Right cardiac atrium (tissue), 5 donors: ENCODE measurements at regions not wholly inside any gene's neighbourhood (a gene's known extent, or its start where the extent isn't known, plus 50 kb on each side); places are given as distances from the start of the nearest gene placed in this dataset.

Experiments used
- ATAC-seq, 2 donors: fragments of 200-7000 bp; cut with Tn5 transposase; one replicate each; pipeline versions ENCODE4 v1.8.0 to v1.9.1; 2020; ENCODE audit warnings: moderate library complexity in 2 of 2, mild to moderate bottlenecking in 1 of 2
- DNase-seq, 3 donors: peaks; one replicate each; pipeline ENCODE4 v3.0.0-alpha.2; 2020
- H3K27ac ChIP-seq: one replicate; pipeline ENCODE4 v1.5.1; 2013; ENCODE audit warnings: mild to moderate bottlenecking, low read length, control low read depth, moderate library complexity
- H3K27me3 ChIP-seq: one replicate; pipeline ENCODE4 v1.6.1; 2013; ENCODE audit not compliant: control insufficient read depth, insufficient read depth
- H3K4me1 ChIP-seq: one replicate; pipeline ENCODE4 v1.6.1; 2013; ENCODE audit warnings: low read length; ENCODE audit not compliant: control insufficient read depth, insufficient read depth
- H3K4me3 ChIP-seq: one replicate; pipeline ENCODE4 v1.5.1; 2013; ENCODE audit warnings: low read length, control low read depth
- H3K9me3 ChIP-seq: one replicate; pipeline ENCODE4 v1.6.1; 2013; ENCODE audit warnings: low read length; ENCODE audit not compliant: control insufficient read depth
- WGBS: extraction: QIAGEN DNeasy Blood & Tissue Kit; methylation state at CpG from one replicate; pipeline ENCODE4 v1.1.7; 2013; 5-methylcytosine and 5-hydroxymethylcytosine counted together
- intact Hi-C, 4 donors: fragments of 100-400 bp; cut with DNase I; formaldehyde crosslinking; loops; one replicate each; pipeline versions ENCODE4 v1.11.0 to v1.14.0; 2022 to 2023
- donor health status: healthy with polysubstance abuse.
- donor health status: DM: no; HTN: yes; CAD: no.
- donor health status: DM: no; HTN: no; CAD: no.
- donor health status: DM: no; HTN: yes; CAD: no; lungs with severe emphysema.
- donor health status: DM: yes; HTN: yes; CAD: no.

DNA sequence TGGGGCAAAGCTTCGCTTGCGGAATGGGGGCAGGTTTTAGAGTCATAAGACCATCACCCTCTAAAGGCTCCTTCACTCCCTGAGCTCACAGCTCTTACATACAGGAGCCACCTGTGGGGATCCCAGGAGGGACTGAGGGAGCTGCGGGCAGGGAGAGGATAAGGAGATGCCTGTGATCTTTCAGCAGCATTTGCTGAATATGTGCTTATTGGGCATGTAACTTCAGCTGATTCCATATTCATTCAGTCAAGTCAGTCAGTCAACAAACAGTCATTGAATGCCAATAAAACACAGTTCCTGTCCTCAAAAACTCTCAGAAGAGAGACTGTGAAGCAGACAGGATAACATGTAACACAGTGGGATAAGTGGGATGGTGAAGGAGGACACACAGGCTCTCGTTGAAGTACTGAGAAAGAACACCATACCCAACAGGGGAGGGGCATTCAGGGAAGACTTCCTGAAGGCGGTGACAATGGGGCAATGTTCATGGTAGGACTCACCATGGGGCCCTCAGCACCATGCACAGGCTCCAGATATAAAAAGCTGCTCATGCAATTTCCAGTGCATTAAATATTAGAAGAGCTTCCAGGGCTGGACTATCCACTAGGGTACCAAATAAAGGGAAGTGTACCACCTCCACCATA lies 240.9 kb downstream of the UACA start:
- 88% methylated on average over 5 of the region's 5 CpGs for WGBS
- ATAC-seq, result no peak
- Histone ChIP-seq H3K4me1 (no peaks in the 10 kb centered on the region), H3K27ac (no peak overlapping the region), H3K9me3 (no peaks in the 10 kb centered on the region), H3K27me3 (no peaks in the 10 kb centered on the region), H3K4me3 (no peak overlapping the region)
- intact Hi-C loops, result no loop called here
- DNase-seq, result no peak

DNA sequence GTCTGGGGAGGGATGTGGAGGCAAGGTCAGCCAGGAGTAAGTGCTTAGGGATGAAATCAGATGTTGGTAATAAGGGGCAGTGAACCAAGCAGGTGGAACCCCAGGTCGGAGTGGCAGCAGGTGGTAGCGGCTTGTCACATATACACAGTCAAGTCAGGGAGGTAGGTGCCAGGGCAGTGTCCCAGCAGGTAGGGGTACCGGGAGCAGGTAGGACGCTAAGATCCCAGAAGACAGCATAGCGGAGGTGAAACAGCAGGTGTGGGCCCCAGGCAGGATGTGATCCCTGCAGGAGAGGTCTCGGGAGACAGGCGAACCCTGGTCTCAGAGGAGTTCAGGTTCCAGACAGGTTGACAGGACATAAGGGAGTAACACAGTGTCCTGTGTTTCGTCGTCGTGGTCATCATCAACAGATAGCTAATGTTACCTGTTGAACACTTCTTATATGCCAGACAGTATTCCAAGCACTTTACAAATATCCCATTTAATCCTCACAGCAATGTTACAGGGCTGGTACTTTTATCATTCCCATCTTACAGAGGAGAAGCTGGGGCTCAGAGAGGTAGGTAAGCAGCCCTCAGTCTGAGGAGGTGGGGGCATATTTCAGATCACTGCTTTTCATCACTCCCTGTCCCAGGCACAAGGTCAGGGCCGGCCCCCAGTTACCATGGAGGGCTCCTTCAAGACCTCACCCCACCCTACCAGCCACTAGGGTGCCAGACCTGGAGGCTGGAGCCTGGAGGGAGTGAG lies 241.6 kb downstream of the UACA start:
- H3K4me1 ChIP-seq, result no peaks in the 10 kb centered on the region
- ATAC-seq (no peak), DNase-seq (no peak)
- H3K27me3 ChIP-seq, result no peaks in the 10 kb centered on the region
- no peak overlapping the region for H3K27ac ChIP-seq
- H3K4me3 ChIP-seq, result no peak overlapping the region
- WGBS, result 90% methylated on average over 11 of the region's 11 CpGs
- H3K9me3 ChIP-seq, result no peaks in the 10 kb centered on the region
- intact Hi-C loops, result no loop called here

DNA sequence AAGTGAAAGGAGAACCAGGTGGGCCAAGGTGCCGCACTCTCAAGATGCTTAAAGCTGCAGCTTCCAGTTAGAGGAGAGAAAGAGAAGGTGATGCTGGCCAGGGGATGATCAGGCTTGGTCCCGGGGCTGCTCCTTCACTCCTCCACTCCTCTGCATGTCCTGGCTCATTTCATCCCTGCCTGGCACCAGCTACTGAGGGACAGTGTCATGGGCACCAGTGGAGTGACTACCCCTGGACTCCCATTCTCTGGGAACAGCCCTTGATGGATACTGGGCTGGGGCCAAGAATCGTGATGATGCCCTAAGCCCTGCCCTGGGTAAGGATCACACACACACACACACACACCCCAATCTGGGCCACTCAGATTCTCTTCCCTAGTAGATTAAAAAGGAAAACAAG lies 243.7 kb downstream of the UACA start:
- WGBS, result 84% methylated on average over 3 of the region's 3 CpGs
- ATAC-seq (no peak), DNase-seq (no peak)
- H3K27me3 ChIP-seq, result no peaks in the 10 kb centered on the region
- no peak overlapping the region for H3K27ac ChIP-seq
- intact Hi-C loops, result no loop called here
- no peaks in the 10 kb centered on the region for H3K4me1 ChIP-seq
- no peak overlapping the region for H3K4me3 ChIP-seq
- H3K9me3 ChIP-seq, result no peaks in the 10 kb centered on the region

DNA sequence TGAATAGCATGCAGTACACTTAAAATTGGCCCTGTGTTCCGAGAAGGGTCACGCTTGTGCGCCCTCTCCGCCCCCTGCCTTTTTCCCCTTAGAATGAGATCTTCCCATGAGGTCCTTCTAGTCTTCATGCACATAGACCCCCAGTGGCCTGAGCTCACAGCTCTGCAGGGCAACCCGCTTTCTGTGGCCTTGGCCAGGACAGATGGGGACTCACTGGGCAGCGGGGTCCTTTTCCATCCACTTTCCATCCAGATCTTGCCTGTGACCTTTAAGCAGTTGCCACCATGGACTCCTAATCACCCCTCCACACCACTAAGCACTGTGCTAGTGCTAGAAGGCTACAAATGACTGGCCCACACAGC lies 244.4 kb downstream of the UACA start:
- intact Hi-C loops, result no loop called here
- no peaks in the 10 kb centered on the region for H3K27me3 ChIP-seq
- H3K9me3 ChIP-seq, result no peaks in the 10 kb centered on the region
- H3K27ac ChIP-seq, result no peak overlapping the region
- ATAC-seq, result peak in 1 of 2 donors; percentile 14
- no peaks in the 10 kb centered on the region for H3K4me1 ChIP-seq
- WGBS, result 96% methylated on average over 6 of the region's 6 CpGs
- DNase-seq, result no peak
- H3K4me3 ChIP-seq, result no peak overlapping the region

DNA sequence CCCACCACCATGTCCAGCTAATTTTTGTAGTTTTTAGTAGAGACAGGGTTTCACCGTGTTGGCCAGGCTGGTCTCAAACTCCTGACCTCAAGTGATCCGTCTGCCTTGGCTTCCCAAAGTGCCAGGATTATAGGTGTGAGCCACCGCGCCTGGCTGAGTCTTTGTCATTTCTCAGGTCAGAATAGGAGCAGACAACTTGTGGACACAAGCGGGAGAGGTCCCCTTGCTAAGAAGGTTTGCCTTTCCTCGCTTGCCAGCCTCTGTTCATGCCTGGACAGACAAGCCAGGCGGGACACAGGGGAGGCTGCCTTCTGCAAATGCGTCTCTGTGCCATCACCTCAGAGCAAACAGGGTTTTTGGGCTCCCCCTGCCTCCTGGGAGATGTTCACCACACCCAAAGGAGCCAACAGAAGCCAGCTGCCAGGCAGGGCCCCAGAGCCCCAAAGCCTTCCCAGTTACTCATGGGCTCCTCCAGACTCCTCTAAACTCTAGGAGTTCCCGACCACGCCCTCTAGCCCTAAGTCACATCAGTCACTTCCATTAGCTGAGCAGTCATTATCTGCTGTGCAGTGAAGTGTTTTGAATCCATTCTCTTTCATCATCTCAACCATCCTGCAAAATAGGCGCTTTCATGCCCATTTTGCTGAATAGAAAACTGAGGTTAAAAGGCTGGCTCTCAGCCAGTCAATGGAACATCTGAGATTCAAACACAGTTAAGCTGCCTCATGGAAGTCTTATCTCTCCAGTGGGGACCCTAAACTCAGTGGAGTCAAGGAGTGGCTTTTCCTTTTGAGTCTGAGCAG lies 245.0 kb downstream of the UACA start:
- no peak for DNase-seq
- ATAC-seq, result no peak
- intact Hi-C loops, result no loop called here
- Histone ChIP-seq H3K4me1 (no peaks in the 10 kb centered on the region), H3K27me3 (no peaks in the 10 kb centered on the region), H3K4me3 (no peak overlapping the region), H3K9me3 (no peaks in the 10 kb centered on the region), H3K27ac (no peak overlapping the region)
- 90% methylated on average over 11 of the region's 11 CpGs for WGBS

DNA sequence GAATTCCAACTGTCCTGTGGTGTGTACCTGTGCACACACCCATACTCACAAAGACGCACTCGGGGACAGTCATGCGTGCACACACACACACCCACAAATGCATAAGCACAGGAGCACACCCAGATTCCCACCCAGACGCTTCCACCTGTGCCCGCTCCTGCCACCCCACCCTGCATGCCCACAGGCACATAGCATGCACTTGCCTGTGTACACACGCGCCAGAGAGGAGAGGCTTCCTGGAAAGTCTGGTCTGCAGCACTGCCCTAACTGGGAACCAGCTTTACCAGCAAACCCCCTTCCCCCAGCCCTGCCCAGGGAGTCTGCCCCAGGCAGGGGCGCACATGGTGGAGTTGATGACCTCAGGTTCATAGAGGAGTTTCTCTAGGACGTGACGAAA lies 246.2 kb downstream of the UACA start:
- WGBS, result 92% methylated on average over 10 of the region's 10 CpGs
- Histone ChIP-seq H3K4me3 (no peak overlapping the region), H3K27ac (no peak overlapping the region), H3K9me3 (no peaks in the 10 kb centered on the region), H3K4me1 (no peaks in the 10 kb centered on the region), H3K27me3 (no peaks in the 10 kb centered on the region)
- intact Hi-C loops, result no loop called here
- DNase-seq (no peak), ATAC-seq (no peak)

DNA sequence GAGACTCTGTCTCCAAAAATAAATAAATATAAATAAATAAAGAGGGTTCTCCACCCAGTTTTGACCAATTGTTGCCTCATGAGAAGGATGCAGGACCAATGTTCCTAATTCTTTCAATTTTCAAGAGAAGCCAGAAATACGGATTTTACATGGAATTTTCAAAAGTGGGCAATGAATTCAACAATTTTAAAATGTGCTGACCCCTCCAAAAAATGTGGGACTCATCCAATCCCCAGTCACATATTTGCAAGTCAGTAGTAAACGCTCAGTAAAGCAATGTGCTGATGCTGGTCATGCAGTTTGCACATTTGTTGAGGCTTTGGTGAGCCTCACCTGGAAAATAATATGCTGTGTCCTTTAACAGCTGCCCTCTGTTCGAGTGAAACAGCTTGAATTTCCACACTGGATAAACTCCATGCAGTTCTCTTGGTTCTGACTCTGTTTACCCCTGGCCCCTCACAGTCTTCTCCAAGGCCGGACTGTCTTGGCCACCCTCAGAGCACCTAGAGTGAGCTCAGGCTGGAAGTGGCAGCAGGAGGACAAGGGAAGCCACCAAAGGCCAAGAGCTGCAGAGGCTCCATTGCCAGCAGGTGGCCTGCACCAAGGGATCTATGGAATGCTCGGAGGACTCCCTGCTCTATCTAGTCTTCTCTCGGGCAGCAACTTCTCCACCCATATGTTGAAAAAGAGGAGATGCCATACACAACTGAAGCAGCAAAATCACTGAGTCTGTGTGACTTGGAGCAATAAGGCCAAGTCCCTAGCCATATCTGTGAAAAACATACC lies 246.8 kb downstream of the UACA start:
- intact Hi-C loops, result no loop called here
- ATAC-seq, result no peak

DNA sequence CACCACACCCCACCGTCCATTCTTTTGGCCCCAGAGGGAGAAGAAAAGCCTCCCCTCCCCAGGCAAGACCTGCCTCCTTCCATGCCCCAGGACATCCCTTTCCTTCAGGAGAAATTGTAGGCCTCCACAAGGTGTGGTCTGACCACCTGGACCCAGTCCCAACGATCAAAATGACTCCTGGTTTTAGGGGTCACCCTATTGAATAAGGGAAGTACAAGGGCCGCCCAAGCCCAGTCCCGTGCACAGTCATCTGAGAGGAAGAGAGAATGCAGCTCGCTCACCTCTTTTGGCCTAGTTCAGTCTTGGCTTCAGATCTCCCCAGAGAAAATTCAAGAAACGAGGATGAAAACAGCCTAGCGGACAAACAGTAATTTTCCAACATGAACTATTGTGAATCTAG lies 249.1 kb downstream of the UACA start:
- Histone ChIP-seq H3K27ac (no peak overlapping the region), H3K27me3 (no peaks in the 10 kb centered on the region), H3K4me1 (no peaks in the 10 kb centered on the region), H3K4me3 (no peak overlapping the region), H3K9me3 (no peaks in the 10 kb centered on the region)
- DNase-seq (no peak), ATAC-seq (no peak)
- intact Hi-C loops, result no loop called here
- 81% methylated on average over 7 of the region's 7 CpGs for WGBS

More for the DNA sequence above, 246.8 kb downstream of the UACA start:
- Histone ChIP-seq H3K9me3 (no peaks in the 10 kb centered on the region), H3K4me1 (no peaks in the 10 kb centered on the region), H3K27ac (no peak overlapping the region), H3K4me3 (no peak overlapping the region), H3K27me3 (no peaks in the 10 kb centered on the region)
- DNase-seq, result no peak
- 91% methylated on average over 6 of the region's 6 CpGs for WGBS

DNA sequence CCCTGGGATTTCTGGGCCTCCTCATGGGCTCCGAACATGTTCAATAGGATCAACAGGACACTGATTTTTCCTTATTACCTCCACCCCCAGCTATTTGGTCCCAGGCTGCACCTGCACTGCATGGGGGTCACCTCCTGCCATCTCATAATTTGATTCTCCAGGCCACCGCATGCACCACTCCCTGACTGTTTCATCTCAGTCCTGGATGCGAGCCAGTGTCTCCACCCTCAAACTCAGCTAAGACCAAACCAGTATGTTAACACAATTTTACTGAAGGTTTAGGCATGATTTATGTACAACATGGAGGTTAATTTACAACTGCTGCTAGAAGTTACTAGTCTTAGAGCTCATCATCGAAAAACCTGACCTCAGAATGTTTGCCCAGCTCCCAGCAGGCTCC lies 249.5 kb downstream of the UACA start:
- WGBS, result 89% methylated on average over 4 of the region's 4 CpGs
- no peak overlapping the region for H3K4me3 ChIP-seq
- ATAC-seq, result no peak
- H3K27me3 ChIP-seq, result no peaks in the 10 kb centered on the region
- no peak overlapping the region for H3K27ac ChIP-seq
- intact Hi-C loops, result no loop called here
- no peaks in the 10 kb centered on the region for H3K4me1 ChIP-seq
- no peak for DNase-seq
- no peaks in the 10 kb centered on the region for H3K9me3 ChIP-seq

DNA sequence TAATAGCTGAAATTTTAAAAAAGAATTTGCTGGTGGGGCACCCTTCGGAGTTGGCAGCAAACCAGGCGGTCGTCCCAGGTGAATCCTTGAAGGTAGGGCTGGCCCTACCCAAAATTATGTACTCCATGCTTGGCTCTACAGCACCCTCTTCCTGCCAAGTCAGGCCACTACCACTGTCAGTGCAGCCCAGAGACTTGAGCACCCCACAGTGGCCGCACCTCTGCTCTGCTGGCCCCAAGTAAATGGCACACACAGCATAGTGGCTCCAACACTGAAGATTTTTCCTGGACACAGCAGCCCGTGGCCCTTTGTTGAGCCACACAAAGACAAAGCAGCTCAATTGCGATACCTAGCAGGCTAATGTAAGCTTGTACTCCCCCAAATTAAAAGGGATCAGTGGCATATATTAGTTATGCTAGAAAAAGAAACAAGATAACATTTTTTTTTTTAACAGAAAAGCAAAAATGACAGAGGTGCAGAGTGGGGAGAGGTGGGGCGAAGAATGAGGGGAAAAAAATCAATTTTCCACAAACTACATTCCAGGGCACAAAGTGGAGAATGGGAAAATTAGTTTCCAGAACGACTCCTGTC lies 250.5 kb downstream of the UACA start:
- H3K27ac ChIP-seq, result no peak overlapping the region
- no peaks in the 10 kb centered on the region for H3K27me3 ChIP-seq
- ATAC-seq (peak; percentile 44 to 60), DNase-seq (peak in 1 of 3 donors; percentile 72)
- intact Hi-C loops, result no loop called here
- no peak overlapping the region for H3K4me3 ChIP-seq
- no peaks in the 10 kb centered on the region for H3K9me3 ChIP-seq
- 79% methylated on average over 8 of the region's 8 CpGs for WGBS
- no peaks in the 10 kb centered on the region for H3K4me1 ChIP-seq
